WERI-Rb-1 (cell line): ENCODE measurements at regions not wholly inside any gene's neighbourhood (a gene's known extent, or its start where the extent isn't known, plus 50 kb on each side); places are given as distances from the start of the nearest gene placed in this dataset.
"Not testable (repeated sequence)": the region's sequence is repeated elsewhere in the genome, so short reads cannot be mapped to it uniquely, and the experiment has no call there.

Source experiments
- DNase-seq: peaks from one replicate; pipeline ENCODE4 v3.0.0-alpha.2; 2020
- H3K27ac ChIP-seq: fragments of 250-450 bp; sonication (Bioruptor Pico); 2 replicates; pipeline ENCODE4 v1.5.1; 2020; ENCODE audit warnings: mild to moderate bottlenecking, moderate library complexity
- H3K27me3 ChIP-seq: fragments of 250-450 bp; sonication (Bioruptor Pico); 2 replicates; pipeline ENCODE4 v1.5.1; 2021; ENCODE audit warnings: mild to moderate bottlenecking, low read depth, moderate library complexity; ENCODE audit not compliant: insufficient read depth, severe bottlenecking
- H3K36me3 ChIP-seq: fragments of 250-450 bp; sonication (Bioruptor Pico); 2 replicates; pipeline ENCODE4 v1.5.1; 2020; ENCODE audit warnings: mild to moderate bottlenecking, moderate library complexity
- H3K4me3 ChIP-seq: 2 replicates; pipeline ENCODE4 v1.5.1; 2011; ENCODE audit warnings: low read depth, mild to moderate bottlenecking, control low read depth, low read length
- H3K9me3 ChIP-seq: fragments of 250-450 bp; sonication (Bioruptor Pico); 2 replicates; pipeline ENCODE4 v1.5.1; 2021; ENCODE audit warnings: mild to moderate bottlenecking, moderate library complexity; ENCODE audit not compliant: severe bottlenecking
- CTCF ChIP-seq: IDR thresholded peaks from 2 replicates; pipeline ENCODE4 v1.5.1; 2011; ENCODE audit warnings: low read depth, mild to moderate bottlenecking, control low read depth, inconsistent platforms, low read length

DNA sequence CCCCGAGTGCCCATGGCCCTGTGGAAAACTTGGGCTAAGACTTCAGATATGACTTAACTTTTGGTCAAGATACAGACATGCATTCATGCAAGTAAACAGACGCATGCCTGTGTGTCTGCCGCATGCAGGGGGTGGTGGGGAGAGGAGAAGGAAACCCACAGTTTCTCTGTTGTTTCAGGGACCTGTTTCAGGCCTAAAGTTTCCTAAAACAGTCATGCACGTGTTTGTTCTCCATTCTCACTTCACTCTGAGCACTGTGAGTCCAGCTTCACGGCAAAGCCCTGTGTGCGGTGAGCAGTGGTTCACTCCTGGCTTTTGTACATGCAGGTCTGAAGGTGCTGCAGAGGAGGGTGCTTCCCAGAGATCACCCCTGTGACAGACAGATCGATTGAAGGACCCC is 158.7 kb downstream of the FOXL1 start:
- H3K27ac ChIP-seq = no peak overlapping the region
- no peak overlapping the region for H3K4me3 ChIP-seq
- DNase-seq = no peak
- H3K9me3 ChIP-seq = no peaks in the 10 kb centered on the region
- TF ChIP-seq CTCF = no peak
- H3K36me3 ChIP-seq = no peaks in the 10 kb centered on the region
- no peaks in the 10 kb centered on the region for H3K27me3 ChIP-seq

- H3K27ac ChIP-seq, H3K36me3 ChIP-seq, DNase-seq, H3K9me3 ChIP-seq, H3K4me3 ChIP-seq, H3K27me3 ChIP-seq: not testable (repeated sequence)
Observed at GRCh38 chr16:86738322-86738721, 160.0 kb downstream of the FOXL1 start.

GRCh38 chr16:86739178-86739577 is 160.8 kb downstream of the FOXL1 start:
- no peak for DNase-seq
- Histone ChIP-seq H3K9me3 (no peaks in the 10 kb centered on the region), H3K27me3 (no peaks in the 10 kb centered on the region), H3K27ac (no peak overlapping the region), H3K36me3 (no peaks in the 10 kb centered on the region), H3K4me3 (no peak overlapping the region)
- no peak for TF ChIP-seq CTCF

DNA sequence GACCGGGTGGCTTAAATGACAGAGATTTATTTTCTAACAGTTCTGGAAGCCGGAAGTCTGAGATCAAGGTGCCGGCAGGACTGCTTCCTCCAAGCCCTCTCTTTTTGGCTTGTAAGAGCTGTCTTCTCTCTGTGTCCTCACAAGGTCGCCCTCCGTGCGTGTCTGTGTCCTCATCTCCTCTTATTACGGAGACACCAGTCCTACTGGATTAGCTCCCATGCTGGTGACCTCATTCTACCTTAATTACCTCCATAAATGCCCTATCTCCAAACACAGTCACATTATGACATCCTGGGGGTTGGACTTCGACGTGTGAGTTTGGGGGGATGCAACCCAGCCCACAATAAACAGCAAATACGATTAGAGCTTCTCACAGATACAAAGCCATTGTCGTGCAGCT is 161.5 kb downstream of the FOXL1 start:
- Histone ChIP-seq H3K4me3 (no peak overlapping the region), H3K36me3 (no peaks in the 10 kb centered on the region), H3K27ac (no peak overlapping the region), H3K27me3 (no peaks in the 10 kb centered on the region), H3K9me3 (no peaks in the 10 kb centered on the region)
- peak; percentile 67 for DNase-seq
- TF ChIP-seq CTCF = no peak

- DNase-seq = no peak
- no peak for TF ChIP-seq CTCF
- Histone ChIP-seq H3K9me3 (no peaks in the 10 kb centered on the region), H3K4me3 (no peak overlapping the region), H3K36me3 (no peaks in the 10 kb centered on the region), H3K27ac (no peak overlapping the region), H3K27me3 (no peaks in the 10 kb centered on the region)
Observed at GRCh38 chr16:86740298-86740697, 161.9 kb downstream of the FOXL1 start.

DNA sequence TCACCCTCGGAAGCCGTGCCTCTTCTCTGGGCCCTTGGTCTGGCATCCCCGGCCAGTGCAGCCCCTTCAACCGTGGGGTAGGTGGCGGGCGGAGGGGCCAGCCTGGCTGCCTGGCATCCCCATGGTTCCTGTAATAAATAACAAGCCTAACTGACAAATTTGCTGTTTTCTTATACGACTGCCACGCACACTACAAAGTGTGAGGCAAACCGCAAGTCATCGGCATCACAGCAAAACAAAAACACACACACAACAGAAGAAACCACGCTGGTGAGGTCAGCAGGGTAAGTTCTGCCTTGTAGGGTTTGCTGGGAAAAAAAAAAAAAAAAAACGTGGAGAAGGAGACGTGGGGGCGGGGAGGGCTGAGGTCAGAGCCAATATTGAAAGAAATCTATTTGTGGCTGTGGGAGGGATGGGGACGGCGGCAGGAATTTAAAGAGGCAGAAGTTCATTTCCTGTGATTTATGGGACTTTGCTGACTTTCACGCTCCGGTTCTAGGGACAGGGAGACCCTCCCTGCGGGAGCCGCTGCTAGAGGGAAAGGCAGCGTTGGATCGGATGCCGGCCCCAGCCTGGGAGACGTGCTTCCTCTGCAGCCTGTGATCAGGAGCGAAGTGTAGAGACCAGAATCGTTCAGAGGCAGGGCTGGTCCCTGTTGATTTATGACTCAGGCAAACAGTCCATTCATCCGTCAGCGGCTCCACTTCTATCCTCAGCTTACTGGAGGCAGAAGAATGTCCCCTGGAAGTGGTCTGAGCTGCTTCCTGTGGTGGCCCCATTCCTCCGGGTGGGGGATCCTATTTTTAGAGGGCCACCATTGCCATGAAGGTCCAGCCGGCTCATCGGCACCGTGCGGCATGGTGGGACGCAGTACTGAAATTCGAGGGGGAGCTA is 162.8 kb downstream of the FOXL1 start:
- Histone ChIP-seq H3K27me3 (no peaks in the 10 kb centered on the region), H3K36me3 (no peaks in the 10 kb centered on the region), H3K27ac (no peak overlapping the region), H3K9me3 (no peaks in the 10 kb centered on the region), H3K4me3 (no peak overlapping the region)
- DNase-seq = peak; percentile 16
- no peak for TF ChIP-seq CTCF
